ENCODE measurements at regions not wholly inside any gene's neighbourhood (a gene's known extent, or its start where the extent isn't known, plus 50 kb on each side); places are given as distances from the start of the nearest gene placed in this dataset.

- H3K4me3 ChIP-seq = no peak overlapping the region
- no peaks in the 10 kb centered on the region for H3K9me3 ChIP-seq (replicated peaks)
- DNase-seq = no peak
- H3K27ac ChIP-seq (replicated peaks) = no peak overlapping the region
- H3K36me3 ChIP-seq = no peaks in the 10 kb centered on the region
- TF ChIP-seq, protein P1, sequence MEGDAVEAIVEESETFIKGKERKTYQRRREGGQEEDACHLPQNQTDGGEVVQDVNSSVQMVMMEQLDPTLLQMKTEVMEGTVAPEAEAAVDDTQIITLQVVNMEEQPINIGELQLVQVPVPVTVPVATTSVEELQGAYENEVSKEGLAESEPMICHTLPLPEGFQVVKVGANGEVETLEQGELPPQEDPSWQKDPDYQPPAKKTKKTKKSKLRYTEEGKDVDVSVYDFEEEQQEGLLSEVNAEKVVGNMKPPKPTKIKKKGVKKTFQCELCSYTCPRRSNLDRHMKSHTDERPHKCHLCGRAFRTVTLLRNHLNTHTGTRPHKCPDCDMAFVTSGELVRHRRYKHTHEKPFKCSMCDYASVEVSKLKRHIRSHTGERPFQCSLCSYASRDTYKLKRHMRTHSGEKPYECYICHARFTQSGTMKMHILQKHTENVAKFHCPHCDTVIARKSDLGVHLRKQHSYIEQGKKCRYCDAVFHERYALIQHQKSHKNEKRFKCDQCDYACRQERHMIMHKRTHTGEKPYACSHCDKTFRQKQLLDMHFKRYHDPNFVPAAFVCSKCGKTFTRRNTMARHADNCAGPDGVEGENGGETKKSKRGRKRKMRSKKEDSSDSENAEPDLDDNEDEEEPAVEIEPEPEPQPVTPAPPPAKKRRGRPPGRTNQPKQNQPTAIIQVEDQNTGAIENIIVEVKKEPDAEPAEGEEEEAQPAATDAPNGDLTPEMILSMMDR (IDR thresholded peaks at IDR 0.05; ENCODE audit: borderline replicate concordance) = no peak
- H3K4me1 ChIP-seq = no peaks in the 10 kb centered on the region
- intact Hi-C loops (cut with micrococcal nuclease) = no loop called here
- no peaks in the 10 kb centered on the region for H3K27me3 ChIP-seq (ENCODE audit: low read depth)
Measured at GRCh38 chr3:168218600-168218999, 122.9 kb upstream of the GOLIM4 start.

DNA sequence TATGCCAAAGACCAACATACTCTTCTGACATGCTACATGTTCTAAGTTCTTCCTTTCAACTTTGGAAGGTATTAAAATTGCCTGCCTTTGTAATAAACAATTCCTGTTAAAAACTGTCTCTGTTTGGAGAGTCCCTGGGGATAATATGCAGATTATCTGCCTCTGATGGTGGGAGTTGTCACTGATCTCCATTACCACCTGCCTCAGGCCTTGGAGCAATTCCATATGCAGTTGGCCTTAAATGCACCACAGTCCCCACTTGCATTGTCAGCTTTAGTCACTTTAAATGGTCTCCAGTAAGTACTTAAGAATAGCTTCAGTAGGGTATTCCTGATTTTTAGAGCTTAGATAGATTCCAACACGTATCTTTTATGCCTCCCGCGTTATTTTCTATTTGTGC is 121.1 kb upstream of the GOLIM4 start:
- Histone ChIP-seq H3K9me3 (replicated peaks) (no peaks in the 10 kb centered on the region), H3K4me1 (peaks cover 6% of the 10 kb centered on the region), H3K27ac (replicated peaks) (no peak overlapping the region), H3K27me3 (ENCODE audit: low read depth) (no peaks in the 10 kb centered on the region), H3K36me3 (no peaks in the 10 kb centered on the region), H3K4me3 (no peak overlapping the region)
- intact Hi-C loops (cut with micrococcal nuclease) = no loop called here
- TF ChIP-seq, protein P1 (IDR thresholded peaks at IDR 0.05; ENCODE audit: borderline replicate concordance) = no peak
- no peak for DNase-seq

- H3K4me3 ChIP-seq = peak overlapping the region; percentile 13
- H3K36me3 ChIP-seq = no peaks in the 10 kb centered on the region
- peaks cover 11% of the 10 kb centered on the region for H3K4me1 ChIP-seq
- intact Hi-C loops (cut with micrococcal nuclease) = loop anchor here (5.0 kb wide), 1 partner anchor 633 kb away; no protein-coding TSS in a partner anchor
- TF ChIP-seq, protein P1 (IDR thresholded peaks at IDR 0.05; ENCODE audit: borderline replicate concordance) = no peak
- H3K27me3 ChIP-seq (ENCODE audit: low read depth) = no peaks in the 10 kb centered on the region
- H3K27ac ChIP-seq (replicated peaks) = no peak overlapping the region
- H3K9me3 ChIP-seq (replicated peaks) = no peaks in the 10 kb centered on the region
- DNase-seq = no peak
Measured at GRCh38 chr3:168213920-168214319, 118.2 kb upstream of the GOLIM4 start.

- Histone ChIP-seq H3K9me3 (replicated peaks) (no peaks in the 10 kb centered on the region), H3K36me3 (no peaks in the 10 kb centered on the region), H3K27ac (replicated peaks) (no peak overlapping the region), H3K4me1 (peaks cover 11% of the 10 kb centered on the region), H3K27me3 (ENCODE audit: low read depth) (no peaks in the 10 kb centered on the region), H3K4me3 (no peak overlapping the region)
- DNase-seq = no peak
- intact Hi-C loops (cut with micrococcal nuclease) = loop anchor here (5.0 kb wide), 1 partner anchor 635 kb away; no protein-coding TSS in a partner anchor
- TF ChIP-seq, protein P1 (IDR thresholded peaks at IDR 0.05; ENCODE audit: borderline replicate concordance) = no peak
Measured at GRCh38 chr3:168212664-168213285, 117.1 kb upstream of the GOLIM4 start.

DNA sequence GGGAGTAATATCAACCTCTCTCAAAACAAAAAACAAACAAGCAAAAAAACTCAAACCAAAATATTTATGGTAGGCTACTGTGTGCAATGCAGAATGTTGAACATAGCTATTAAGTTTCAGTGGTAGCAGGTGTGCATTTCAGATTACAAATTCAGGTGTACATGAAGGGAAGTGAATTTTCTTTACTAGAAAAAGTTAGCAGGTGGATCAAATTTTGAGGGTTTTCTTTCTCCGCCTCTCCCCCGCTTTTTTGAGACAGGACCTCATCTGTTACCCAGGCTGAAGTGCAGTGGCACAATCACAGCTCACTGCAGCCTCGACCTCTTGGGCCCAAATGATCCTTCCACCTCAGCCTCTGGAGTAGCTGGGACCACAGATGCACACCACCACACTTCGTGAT is 109.7 kb upstream of the GOLIM4 start:
- no peak overlapping the region for H3K4me3 ChIP-seq
- peaks cover under 1% of the 10 kb centered on the region for H3K27me3 ChIP-seq (ENCODE audit: low read depth)
- H3K4me1 ChIP-seq = no peaks in the 10 kb centered on the region
- intact Hi-C loops (cut with micrococcal nuclease) = no loop called here
- DNase-seq = no peak
- no peaks in the 10 kb centered on the region for H3K36me3 ChIP-seq
- TF ChIP-seq, protein P1 (IDR thresholded peaks at IDR 0.05; ENCODE audit: borderline replicate concordance) = no peak
- no peaks in the 10 kb centered on the region for H3K9me3 ChIP-seq (replicated peaks)
- H3K27ac ChIP-seq (replicated peaks) = no peak overlapping the region
